GM23338 (cell line): ENCODE measurements at regions not wholly inside any gene's neighbourhood (a gene's known extent, or its start where the extent isn't known, plus 50 kb on each side); places are given as distances from the start of the nearest gene placed in this dataset.

ENCODE experiments used
- ATAC-seq: fragments of 200-7000 bp; cut with Tn5 transposase; 3 replicates; pipeline ENCODE4 v1.9.1; 2020
- DNase-seq: peaks from one replicate; pipeline ENCODE4 v3.0.0-alpha.2; 2015; ENCODE audit warnings: low spot score
- H2AFZ ChIP-seq: fragments of 200-600 bp; sonication (generic); 2 replicates; pipeline ENCODE4 v1.8.0; 2016; ENCODE audit warnings: antibody characterized with exemption, mild to moderate bottlenecking, moderate library complexity
- H3F3A ChIP-seq: fragments of 200-600 bp; sonication (generic); replicated peaks from 2 replicates; pipeline ENCODE4 v1.8.0; 2017; ENCODE audit warnings: antibody characterized with exemption, mixed run types, low read depth
- H3K27ac ChIP-seq: fragments of 200-600 bp; sonication (generic); 2 replicates; pipeline ENCODE4 v1.6.1; 2016; ENCODE audit warnings: low read depth
- H3K27me3 ChIP-seq: fragments of 200-600 bp; sonication (generic); 2 replicates; pipeline ENCODE4 v1.8.0; 2016; ENCODE audit warnings: mild to moderate bottlenecking, mixed run types, moderate library complexity; ENCODE audit not compliant: insufficient read depth
- H3K36me3 ChIP-seq: fragments of 200-600 bp; sonication (generic); 2 replicates; pipeline ENCODE4 v1.8.0; 2016; ENCODE audit warnings: mild to moderate bottlenecking; ENCODE audit not compliant: insufficient read depth
- H3K4me1 ChIP-seq: fragments of 200-600 bp; sonication (generic); 2 replicates; pipeline ENCODE4 v1.8.0; 2016; ENCODE audit warnings: mild to moderate bottlenecking, moderate library complexity; ENCODE audit not compliant: insufficient read depth
- H3K4me2 ChIP-seq: fragments of 200-600 bp; sonication (generic); 2 replicates; pipeline ENCODE4 v1.7.1; 2017; ENCODE audit warnings: mixed run types
- H3K4me3 ChIP-seq: fragments of 200-600 bp; sonication (generic); 2 replicates; pipeline ENCODE4 v1.6.1; 2016; ENCODE audit warnings: mixed run types
- H3K79me2 ChIP-seq: fragments of 200-600 bp; sonication (generic); replicated peaks from 2 replicates; pipeline ENCODE4 v1.8.0; 2017; ENCODE audit warnings: mild to moderate bottlenecking; ENCODE audit not compliant: insufficient read depth
- H3K9me2 ChIP-seq: fragments of 200-600 bp; sonication (generic); 2 replicates; pipeline ENCODE4 v1.8.0; 2017; ENCODE audit not compliant: insufficient read depth
- H4K20me1 ChIP-seq: fragments of 200-600 bp; sonication (generic); replicated peaks from 2 replicates; pipeline ENCODE4 v1.8.0; 2017; ENCODE audit warnings: mild to moderate bottlenecking; ENCODE audit not compliant: insufficient read depth
- H3K27ac Mint-ChIP-seq: 2 replicates; pipeline ENCODE4 v1.8.0; 2020; ENCODE audit warnings: inconsistent platforms, mild to moderate bottlenecking, moderate library complexity, mixed read lengths
- H3K27me3 Mint-ChIP-seq: 3 replicates; pipeline ENCODE4 v1.8.0; 2022; ENCODE audit warnings: low read depth, mild to moderate bottlenecking, moderate library complexity, mixed read lengths, inconsistent platforms; ENCODE audit not compliant: insufficient read depth, poor library complexity
- H3K36me3 Mint-ChIP-seq: 3 replicates; pipeline ENCODE4 v1.8.0; 2021; ENCODE audit warnings: low read depth, mild to moderate bottlenecking, inconsistent platforms, moderate library complexity, mixed read lengths
- H3K4me1 Mint-ChIP-seq: 3 replicates; pipeline ENCODE4 v1.8.0; 2020; ENCODE audit warnings: mild to moderate bottlenecking, inconsistent platforms, mixed read lengths
- H3K4me3 Mint-ChIP-seq: 3 replicates; pipeline ENCODE4 v1.8.0; 2021; ENCODE audit warnings: moderate library complexity, mild to moderate bottlenecking, inconsistent platforms, mixed read lengths
- H3K9me3 Mint-ChIP-seq: 3 replicates; pipeline ENCODE4 v1.8.0; 2020; ENCODE audit warnings: moderate library complexity, mild to moderate bottlenecking, inconsistent platforms, mixed read lengths
- CTCF ChIP-seq, 2 experiments: fragments of 200-600 bp in 1 of 2; sonication (generic) in 1 of 2; conservative IDR thresholded peaks; 2 replicates each; pipeline versions ENCODE4 v1.5.1 to v1.6.1; 2016 to 2017; ENCODE audit warnings: antibody characterized with exemption in 2 of 2, low read depth in 2 of 2, mild to moderate bottlenecking in 2 of 2, moderate library complexity in 1 of 2
- ETS1 ChIP-seq: IDR thresholded peaks from 2 replicates; pipeline ENCODE4 v1.6.1; 2016; ENCODE audit warnings: antibody characterized with exemption
- EZH2 ChIP-seq: fragments of 200-600 bp; sonication (generic); IDR thresholded peaks from one replicate; pipeline ENCODE4 v1.8.0; 2017; ENCODE audit warnings: antibody characterized with exemption, mild to moderate bottlenecking, low read depth; ENCODE audit not compliant: unreplicated experiment
- EZH2phosphoT487 ChIP-seq: fragments of 200-600 bp; sonication (generic); IDR thresholded peaks from one replicate; pipeline ENCODE4 v1.8.1; 2018; ENCODE audit warnings: antibody characterized with exemption; ENCODE audit not compliant: unreplicated experiment
- REST ChIP-seq: IDR thresholded peaks from one replicate; pipeline ENCODE4 v1.6.1; 2018; ENCODE audit warnings: antibody characterized with exemption; ENCODE audit not compliant: unreplicated experiment
- ZNF462 ChIP-seq: fragments of 250-450 bp; sonication (Bioruptor Pico); IDR thresholded peaks from 2 replicates; pipeline ENCODE4 v1.5.0; 2020; ENCODE audit warnings: mild to moderate bottlenecking, moderate library complexity

GRCh38 chr1:36583980-36584782, 101.5 kb upstream of the CSF3R start:
- Histone ChIP-seq H3K27me3 (no peaks in the 10 kb centered on the region), H3K36me3 (no peaks in the 10 kb centered on the region), H3K9me2 (no peaks in the 10 kb centered on the region), H3K79me2 (no peaks in the 10 kb centered on the region), H4K20me1 (no peaks in the 10 kb centered on the region), H2AFZ (no peak overlapping the region), H3K4me1 (peaks cover 41% of the 10 kb centered on the region), H3F3A (no peaks in the 10 kb centered on the region), H3K4me2 (no peak overlapping the region), H3K4me3 (no peak overlapping the region), H3K27ac (no peak overlapping the region)
- Mint-ChIP-seq H3K36me3 (no peaks in the 10 kb centered on the region), H3K27ac (no peak overlapping the region), H3K4me3 (no peak overlapping the region), H3K27me3 (peaks cover 27% of the 10 kb centered on the region), H3K9me3 (no peaks in the 10 kb centered on the region), H3K4me1 (peaks cover 69% of the 10 kb centered on the region)
- no peak for DNase-seq
- ATAC-seq: no peak
- TF ChIP-seq EZH2: no peak
- no peak for TF ChIP-seq REST
- TF ChIP-seq CTCF (conservative IDR thresholded peaks at IDR 0.05; ENCODE audit: low read depth in 2 of 2): no peak

GRCh38 chr1:36583080-36583479, 100.4 kb upstream of the CSF3R start:
- H3K9me3 Mint-ChIP-seq: no peaks in the 10 kb centered on the region
- no peak overlapping the region for H3K4me3 ChIP-seq
- ATAC-seq: no peak
- H3K4me1 Mint-ChIP-seq: peaks cover 69% of the 10 kb centered on the region
- H4K20me1 ChIP-seq: no peaks in the 10 kb centered on the region
- no peaks in the 10 kb centered on the region for H3K79me2 ChIP-seq
- H3K27me3 ChIP-seq: no peaks in the 10 kb centered on the region
- no peaks in the 10 kb centered on the region for H3F3A ChIP-seq
- no peak overlapping the region for H3K4me2 ChIP-seq
- H3K27me3 Mint-ChIP-seq: peaks cover 25% of the 10 kb centered on the region
- peak overlapping the region; percentile 4; the same call in 1 of the 2 replicates for H3K27ac Mint-ChIP-seq
- no peak overlapping the region for H3K27ac ChIP-seq
- H3K36me3 Mint-ChIP-seq: no peaks in the 10 kb centered on the region
- H3K9me2 ChIP-seq: no peaks in the 10 kb centered on the region
- no peak overlapping the region for H2AFZ ChIP-seq
- peaks cover 41% of the 10 kb centered on the region for H3K4me1 ChIP-seq
- H3K36me3 ChIP-seq: no peaks in the 10 kb centered on the region
- no peak for DNase-seq
- H3K4me3 Mint-ChIP-seq: no peak overlapping the region
- no peak for TF ChIP-seq ZNF462
- no peak for TF ChIP-seq ETS1
- no peak for TF ChIP-seq EZH2phosphoT487
